ENCODE measurements at regions not wholly inside any gene's neighbourhood (a gene's known extent, or its start where the extent isn't known, plus 50 kb on each side); places are given as distances from the start of the nearest gene placed in this dataset.

DNA sequence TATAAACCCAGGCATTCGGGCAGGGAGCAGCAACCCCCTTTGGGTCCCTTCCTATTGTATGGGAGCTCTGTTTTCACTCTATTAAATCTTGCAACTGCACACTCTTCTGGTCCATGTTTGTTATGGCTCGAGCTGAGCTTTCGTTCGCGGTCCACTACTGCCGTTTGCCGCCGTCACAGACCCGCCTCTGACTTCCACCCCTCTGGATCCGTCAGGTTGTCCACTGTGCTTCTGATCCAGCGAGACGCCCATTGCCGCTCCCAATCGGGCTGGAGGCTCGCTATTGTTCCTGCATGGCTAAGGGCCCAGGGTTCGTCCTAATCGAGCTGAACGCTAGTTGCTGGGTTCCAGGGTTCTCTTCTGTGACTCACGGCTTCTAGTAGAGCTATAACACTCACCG is 111.3 kb downstream of the TMEM170B start:
- WGBS (ENCODE audit: insufficient coverage, insufficient read length): no CpG with 5 or more reads among the region's 20 CpGs
- no peak for DNase-seq (ENCODE audit: low read depth, low spot score)
- H3K4me3 ChIP-seq (ENCODE audit: low read length): no peak overlapping the region; the same call in 1 of the 2 replicates
- no peaks in the 10 kb centered on the region; the same call in 1 of the 2 replicates for H3K9me3 ChIP-seq (ENCODE audit: control insufficient read depth, insufficient read depth, low read length)
- no peaks in the 10 kb centered on the region for H3K36me3 ChIP-seq (ENCODE audit: control insufficient read depth, insufficient read depth, low read length)
- H3K4me1 ChIP-seq (ENCODE audit: control insufficient read depth, insufficient read depth, low read length): peaks cover 6% of the 10 kb centered on the region; the same call in 1 of the 2 replicates
- no peaks in the 10 kb centered on the region for H3K27me3 ChIP-seq (ENCODE audit: control insufficient read depth, insufficient read depth, low read length)
- H3K27ac ChIP-seq (ENCODE audit: low read length): no peak overlapping the region

- no peak overlapping the region for H3K4me3 ChIP-seq (ENCODE audit: low read length)
- peaks cover 6% of the 10 kb centered on the region; the same call in 1 of the 2 replicates for H3K4me1 ChIP-seq (ENCODE audit: control insufficient read depth, insufficient read depth, low read length)
- DNase-seq (ENCODE audit: low read depth, low spot score): peak; percentile 85
- peak overlapping the region; percentile 83 for H3K27ac ChIP-seq (ENCODE audit: low read length)
- WGBS (ENCODE audit: insufficient coverage, insufficient read length): no CpG with 5 or more reads among the region's 7 CpGs
- no peaks in the 10 kb centered on the region for H3K27me3 ChIP-seq (ENCODE audit: control insufficient read depth, insufficient read depth, low read length)
- no peaks in the 10 kb centered on the region; the same call in 1 of the 2 replicates for H3K9me3 ChIP-seq (ENCODE audit: control insufficient read depth, insufficient read depth, low read length)
- no peaks in the 10 kb centered on the region for H3K36me3 ChIP-seq (ENCODE audit: control insufficient read depth, insufficient read depth, low read length)
Observed at GRCh38 chr6:11650025-11650696, 112.6 kb downstream of the TMEM170B start.

DNA sequence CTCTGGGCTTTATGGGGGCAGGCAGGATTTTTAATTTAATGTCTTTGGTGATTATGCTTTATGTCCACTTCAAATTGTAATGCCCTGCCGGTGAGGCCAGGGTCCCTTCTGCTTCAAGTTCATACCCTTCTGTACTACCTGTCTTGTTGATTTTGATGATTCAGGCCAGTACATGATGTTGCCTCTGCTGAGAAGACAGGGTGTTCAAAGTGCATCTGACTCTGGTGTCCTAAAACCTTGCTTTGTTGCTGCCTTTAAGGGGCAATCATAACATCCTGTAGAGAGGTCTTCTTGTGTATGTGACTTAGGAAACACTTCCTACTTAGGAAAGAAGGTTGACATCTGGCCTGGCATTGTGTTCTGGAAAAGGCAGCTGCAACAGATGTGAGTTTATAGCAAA is 113.2 kb downstream of the TMEM170B start:
- no CpG with 5 or more reads among the region's 1 CpG for WGBS (ENCODE audit: insufficient coverage, insufficient read length)
- DNase-seq (ENCODE audit: low read depth, low spot score): no peak
- H3K27ac ChIP-seq (ENCODE audit: low read length): peak overlapping the region; percentile 83

GRCh38 chr6:11653028-11653583 is 115.6 kb downstream of the TMEM170B start:
- WGBS (ENCODE audit: insufficient coverage, insufficient read length): no CpG with 5 or more reads among the region's 8 CpGs
- H3K36me3 ChIP-seq (ENCODE audit: control insufficient read depth, insufficient read depth, low read length): no peaks in the 10 kb centered on the region
- peaks cover 6% of the 10 kb centered on the region for H3K4me1 ChIP-seq (ENCODE audit: control insufficient read depth, insufficient read depth, low read length)
- H3K4me3 ChIP-seq (ENCODE audit: low read length): no peak overlapping the region
- H3K27me3 ChIP-seq (ENCODE audit: control insufficient read depth, insufficient read depth, low read length): no peaks in the 10 kb centered on the region
- DNase-seq (ENCODE audit: low read depth, low spot score): no peak
- H3K9me3 ChIP-seq (ENCODE audit: control insufficient read depth, insufficient read depth, low read length): no peaks in the 10 kb centered on the region
- H3K27ac ChIP-seq (ENCODE audit: low read length): no peak overlapping the region

More for the DNA sequence above, 113.2 kb downstream of the TMEM170B start:
- H3K4me3 ChIP-seq (ENCODE audit: low read length): no peak overlapping the region
- H3K9me3 ChIP-seq (ENCODE audit: control insufficient read depth, insufficient read depth, low read length): no peaks in the 10 kb centered on the region; the same call in 1 of the 2 replicates
- H3K36me3 ChIP-seq (ENCODE audit: control insufficient read depth, insufficient read depth, low read length): no peaks in the 10 kb centered on the region
- no peaks in the 10 kb centered on the region for H3K27me3 ChIP-seq (ENCODE audit: control insufficient read depth, insufficient read depth, low read length)
- H3K4me1 ChIP-seq (ENCODE audit: control insufficient read depth, insufficient read depth, low read length): peaks cover 6% of the 10 kb centered on the region; the same call in 1 of the 2 replicates

DNA sequence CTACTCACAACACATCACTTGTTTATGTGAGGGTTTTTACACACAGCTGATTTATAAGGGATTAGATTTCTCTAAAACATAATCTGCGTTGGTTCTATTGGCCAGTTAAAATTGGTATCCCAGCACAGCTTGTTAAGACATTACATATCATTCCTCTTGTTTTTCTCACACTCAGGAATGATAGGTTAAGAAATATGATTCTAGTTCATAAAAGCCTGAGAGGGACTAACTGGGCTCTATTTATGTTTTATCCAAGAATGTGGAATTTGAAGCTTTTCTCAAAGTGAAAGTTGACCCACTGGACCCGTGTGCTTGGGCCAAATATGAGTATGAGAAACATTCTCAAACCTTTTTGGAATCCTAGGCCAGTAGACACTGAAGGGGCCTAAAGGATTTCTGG is 117.3 kb downstream of the TMEM170B start:
- no peak overlapping the region for H3K4me3 ChIP-seq (ENCODE audit: low read length)
- H3K36me3 ChIP-seq (ENCODE audit: control insufficient read depth, insufficient read depth, low read length): no peaks in the 10 kb centered on the region
- WGBS (ENCODE audit: insufficient coverage, insufficient read length): no CpG with 5 or more reads among the region's 2 CpGs
- no peak for DNase-seq (ENCODE audit: low read depth, low spot score)
- H3K27ac ChIP-seq (ENCODE audit: low read length): no peak overlapping the region
- H3K9me3 ChIP-seq (ENCODE audit: control insufficient read depth, insufficient read depth, low read length): no peaks in the 10 kb centered on the region
- peaks cover 6% of the 10 kb centered on the region for H3K4me1 ChIP-seq (ENCODE audit: control insufficient read depth, insufficient read depth, low read length)
- no peaks in the 10 kb centered on the region for H3K27me3 ChIP-seq (ENCODE audit: control insufficient read depth, insufficient read depth, low read length)

DNA sequence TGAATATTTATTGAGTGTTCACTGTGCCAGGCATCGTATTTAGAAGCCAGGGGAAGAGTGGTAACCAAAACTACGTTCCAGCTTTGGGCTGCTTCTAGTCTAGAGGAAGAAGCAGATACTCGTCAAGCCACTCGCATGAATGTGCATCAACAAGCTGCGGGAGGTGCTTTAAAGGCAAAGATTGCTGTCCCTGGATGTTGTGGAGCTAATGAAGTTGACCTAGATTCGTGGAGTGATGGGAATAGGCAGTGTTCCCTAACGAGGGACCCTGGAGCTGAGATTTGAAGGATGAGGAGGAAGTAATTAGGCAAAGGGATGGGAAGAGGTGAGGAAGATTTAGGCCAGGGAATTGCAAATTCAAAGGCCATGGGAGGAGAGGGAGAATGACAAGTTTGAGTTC is 118.9 kb downstream of the TMEM170B start:
- Histone ChIP-seq H3K4me3 (ENCODE audit: low read length) (no peak overlapping the region), H3K27ac (ENCODE audit: low read length) (no peak overlapping the region), H3K27me3 (ENCODE audit: control insufficient read depth, insufficient read depth, low read length) (no peaks in the 10 kb centered on the region), H3K4me1 (ENCODE audit: control insufficient read depth, insufficient read depth, low read length) (peaks cover 3% of the 10 kb centered on the region), H3K9me3 (ENCODE audit: control insufficient read depth, insufficient read depth, low read length) (no peaks in the 10 kb centered on the region), H3K36me3 (ENCODE audit: control insufficient read depth, insufficient read depth, low read length) (no peaks in the 10 kb centered on the region)
- WGBS (ENCODE audit: insufficient coverage, insufficient read length): no CpG with 5 or more reads among the region's 7 CpGs
- no peak for DNase-seq (ENCODE audit: low read depth, low spot score)

DNA sequence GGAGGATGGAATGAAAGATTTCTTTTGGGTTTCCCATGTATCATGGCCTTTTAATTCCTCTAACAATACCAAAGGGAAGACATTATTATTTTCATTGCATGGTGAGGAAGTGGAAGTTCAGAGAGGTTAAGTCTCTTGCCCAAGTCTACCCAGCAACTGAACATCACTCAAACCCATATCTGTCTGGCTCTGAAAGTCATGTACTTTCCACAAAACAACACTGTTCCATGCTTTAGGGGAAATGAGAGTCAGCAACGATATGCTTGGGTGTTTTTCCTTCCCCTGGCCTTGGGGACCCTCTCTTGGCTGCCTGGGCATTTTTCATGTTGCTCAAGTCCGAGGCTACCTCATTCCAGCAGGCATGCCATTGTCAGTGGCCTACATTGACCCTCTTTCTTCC is 118.8 kb downstream of the ADTRP start:
- DNase-seq (ENCODE audit: low read depth, low spot score): no peak

GRCh38 chr6:11662323-11662722 is 116.3 kb downstream of the ADTRP start:
- no peak for DNase-seq (ENCODE audit: low read depth, low spot score)
- H3K27ac ChIP-seq (ENCODE audit: low read length): no peak overlapping the region
- no peaks in the 10 kb centered on the region for H3K36me3 ChIP-seq (ENCODE audit: control insufficient read depth, insufficient read depth, low read length)
- no peaks in the 10 kb centered on the region for H3K9me3 ChIP-seq (ENCODE audit: control insufficient read depth, insufficient read depth, low read length)
- no peak overlapping the region for H3K4me3 ChIP-seq (ENCODE audit: low read length)
- WGBS (ENCODE audit: insufficient coverage, insufficient read length): no CpG with 5 or more reads among the region's 1 CpG
- no peaks in the 10 kb centered on the region for H3K4me1 ChIP-seq (ENCODE audit: control insufficient read depth, insufficient read depth, low read length)
- no peaks in the 10 kb centered on the region for H3K27me3 ChIP-seq (ENCODE audit: control insufficient read depth, insufficient read depth, low read length)

More for the DNA sequence above, 118.8 kb downstream of the ADTRP start:
- WGBS (ENCODE audit: insufficient coverage, insufficient read length): no CpG with 5 or more reads among the region's 2 CpGs
- Histone ChIP-seq H3K27ac (ENCODE audit: low read length) (no peak overlapping the region), H3K4me3 (ENCODE audit: low read length) (no peak overlapping the region), H3K36me3 (ENCODE audit: control insufficient read depth, insufficient read depth, low read length) (no peaks in the 10 kb centered on the region), H3K4me1 (ENCODE audit: control insufficient read depth, insufficient read depth, low read length) (peaks cover 3% of the 10 kb centered on the region), H3K27me3 (ENCODE audit: control insufficient read depth, insufficient read depth, low read length) (no peaks in the 10 kb centered on the region), H3K9me3 (ENCODE audit: control insufficient read depth, insufficient read depth, low read length) (no peaks in the 10 kb centered on the region)

DNA sequence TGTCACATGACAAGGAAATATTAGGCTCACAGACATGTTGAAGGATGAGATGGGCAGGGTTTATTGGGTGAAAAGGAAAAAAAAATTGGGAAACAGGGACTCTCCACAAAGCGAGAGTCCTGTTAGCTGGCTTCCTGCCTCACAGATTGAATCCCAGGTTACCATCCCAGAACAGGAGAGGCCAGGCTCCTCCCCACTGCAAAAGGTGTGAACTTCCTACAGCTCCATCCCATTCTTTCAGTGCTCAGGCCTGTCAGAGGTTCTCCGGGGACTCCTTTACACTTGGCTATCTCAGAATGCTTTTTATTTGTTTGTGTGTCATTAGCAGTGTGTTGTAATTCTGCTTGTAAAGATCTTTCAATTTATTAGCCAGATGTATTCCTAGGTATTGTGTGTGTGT is 115.1 kb downstream of the ADTRP start:
- Histone ChIP-seq H3K27me3 (ENCODE audit: control insufficient read depth, insufficient read depth, low read length) (no peaks in the 10 kb centered on the region), H3K4me1 (ENCODE audit: control insufficient read depth, insufficient read depth, low read length) (no peaks in the 10 kb centered on the region), H3K9me3 (ENCODE audit: control insufficient read depth, insufficient read depth, low read length) (no peaks in the 10 kb centered on the region), H3K27ac (ENCODE audit: low read length) (no peak overlapping the region), H3K36me3 (ENCODE audit: control insufficient read depth, insufficient read depth, low read length) (no peaks in the 10 kb centered on the region), H3K4me3 (ENCODE audit: low read length) (no peak overlapping the region)
- no peak for DNase-seq (ENCODE audit: low read depth, low spot score)
- WGBS (ENCODE audit: insufficient coverage, insufficient read length): no CpG with 5 or more reads among the region's 2 CpGs

All from iPS DF 6.9 (cell line).